HepG2 (cell line): ENCODE measurements at regions not wholly inside any gene's neighbourhood (a gene's known extent, or its start where the extent isn't known, plus 50 kb on each side); places are given as distances from the start of the nearest gene placed in this dataset.

ENCODE experiments used
- ATAC-seq: fragments of 200-7000 bp; cut with Tn5 transposase; 3 replicates; pipeline ENCODE4 v1.9.1; 2020; ENCODE audit warnings: mild to moderate bottlenecking, moderate library complexity
- BruUV-seq: library from RNA; stranded (reverse); fragments of 400-500 nt; replicated peaks from 2 replicates; lab custom pipeline; 2021; lab: Mats Ljungman, UMichigan
- CTCF ChIA-PET: fragments of 300-600 bp; formaldehyde crosslinking; extraction: SDS; loops from one replicate; lab custom pipeline; 2021; ENCODE audit warnings: low total read pairs, inconsistent platforms, low intra/inter-chr PET ratio; lab: Yijun Ruan, JAX
- POLR2A ChIA-PET: fragments of 350-600 bp; sonication (Branson Sonifier 250); formaldehyde crosslinking; loops from one replicate; lab custom pipeline; 2020; ENCODE audit warnings: antibody characterized with exemption, inconsistent platforms; lab: Yijun Ruan, JAX
- DNase-seq: peaks from one replicate; pipeline ENCODE4 v3.0.0-alpha.2; 2015; ENCODE audit warnings: low spot score
- FAIRE-seq: peaks from 3 replicates; lab custom pipeline; 2011; peaks lifted over from hg19 to GRCh38; lab: Jason Lieb, UNC
- H2AFZ ChIP-seq: one replicate; pipeline ENCODE4 v1.6.1; 2011; ENCODE audit warnings: low read length, inconsistent platforms
- H3K27ac ChIP-seq: fragments of 300-600 bp; 3 replicates; pipeline ENCODE4 v1.8.0; 2011; ENCODE audit warnings: mixed run types, mild to moderate bottlenecking, mixed read lengths, low read length, inconsistent platforms; ENCODE audit not compliant: insufficient read depth; ENCODE audit errors: extremely low read length
- H3K27me3 ChIP-seq, 2 experiments: fragments of 200-600 bp in 1 of 2; 2 replicates in 1 of 2; 3 replicates in 1 of 2; pipeline versions ENCODE4 v1.6.0 to v1.8.0; 2011; ENCODE audit warnings: low read length in 2 of 2, mild to moderate bottlenecking in 2 of 2, moderate library complexity in 2 of 2, inconsistent platforms in 1 of 2; ENCODE audit not compliant: insufficient read depth in 2 of 2, control insufficient read depth in 1 of 2
- H3K36me3 ChIP-seq, 2 experiments: fragments of 200-600 bp in 1 of 2; replicated peaks in 1 of 2; 2 replicates in 1 of 2; 3 replicates in 1 of 2; pipeline versions ENCODE4 v1.5.1 to v1.8.0; 2011; ENCODE audit warnings: low read length in 2 of 2, inconsistent platforms in 1 of 2; ENCODE audit not compliant: insufficient read depth in 2 of 2, control insufficient read depth in 1 of 2
- H3K4me1 ChIP-seq: 2 replicates; pipeline ENCODE4 v1.5.1; 2012; ENCODE audit warnings: low read length, inconsistent platforms; ENCODE audit not compliant: insufficient read depth
- H3K4me2 ChIP-seq: 2 replicates; pipeline ENCODE4 v1.6.0; 2011; ENCODE audit warnings: low read depth, low read length, inconsistent platforms
- H3K4me3 ChIP-seq, 3 experiments: fragments of 200-600 bp in 1 of 3; sonication (generic), shearing (Covaris generic) in 1 of 3; replicated peaks in 1 of 3; 2 replicates each; pipeline ENCODE4 v1.5.1; 2011 to 2016; ENCODE audit warnings: low read length in 3 of 3, inconsistent platforms in 2 of 3, low read depth in 2 of 3, mild to moderate bottlenecking in 2 of 3, control low read depth in 1 of 3, mixed read lengths in 1 of 3; ENCODE audit not compliant: insufficient read depth in 1 of 3
- H3K79me2 ChIP-seq: one replicate; pipeline ENCODE4 v1.6.1; 2011; ENCODE audit warnings: low read length, inconsistent platforms; ENCODE audit not compliant: insufficient read depth
- H3K9ac ChIP-seq: 2 replicates; pipeline ENCODE4 v1.6.0; 2011; ENCODE audit warnings: mild to moderate bottlenecking, low read depth, low read length, inconsistent platforms; ENCODE audit not compliant: insufficient read depth
- H3K9me3 ChIP-seq: 2 replicates; pipeline ENCODE4 v1.5.1; 2012; ENCODE audit warnings: mild to moderate bottlenecking, low read length
- H4K20me1 ChIP-seq: 2 replicates; pipeline ENCODE4 v1.6.0; 2011; ENCODE audit warnings: inconsistent platforms, mild to moderate bottlenecking, low read length, moderate library complexity; ENCODE audit not compliant: insufficient read depth
- CBX2 ChIP-seq, 2 experiments: fragments of 200-600 bp in 1 of 2; sonication (generic); formaldehyde crosslinking in 1 of 2; IDR thresholded peaks; 2 replicates each; pipeline versions ENCODE4 v1.7.0 to v1.8.1; 2018 to 2022; ENCODE audit warnings: low read depth in 2 of 2, low read length in 1 of 2, mild to moderate bottlenecking in 1 of 2, missing genetic modification reagents in 1 of 2
- HOXA9 ChIP-seq: sonication (generic); formaldehyde crosslinking; IDR thresholded peaks from 2 replicates; pipeline ENCODE4 v1.8.1; 2022; ENCODE audit warnings: missing genetic modification reagents, mild to moderate bottlenecking, moderate library complexity, borderline replicate concordance
- KMT2B ChIP-seq: IDR thresholded peaks from 2 replicates; pipeline ENCODE4 v1.6.1; 2016; ENCODE audit warnings: missing genetic modification reagents, missing compliant biosample characterization
- MATR3 ChIP-seq: sonication (generic); formaldehyde crosslinking; IDR thresholded peaks from 2 replicates; pipeline ENCODE4 v1.4.0; 2020; ENCODE audit warnings: missing genetic modification reagents
- POLR2A ChIP-seq, 2 experiments: IDR thresholded peaks; 2 replicates each; pipeline ENCODE4 v1.6.1; 2011; ENCODE audit warnings: low read depth in 2 of 2, low read length in 2 of 2, mild to moderate bottlenecking in 1 of 2, moderate library complexity in 1 of 2; ENCODE audit not compliant: insufficient read depth in 1 of 2
- RFX5 ChIP-seq: IDR thresholded peaks from 2 replicates; pipeline ENCODE4 v1.6.1; 2011; ENCODE audit warnings: low read depth, low read length, improper control_type of control experiment
- SALL2 ChIP-seq: sonication (generic); formaldehyde crosslinking; IDR thresholded peaks from 2 replicates; pipeline ENCODE4 v1.8.1; 2023; ENCODE audit warnings: mild to moderate bottlenecking, missing genetic modification reagents, inconsistent platforms
- SP5 ChIP-seq: IDR thresholded peaks from 2 replicates; pipeline ENCODE4 v1.6.1; 2016; ENCODE audit warnings: low read depth, borderline replicate concordance
- SYNCRIP ChIP-seq: fragments of 200-400 bp; formaldehyde crosslinking; IDR thresholded peaks from 2 replicates; pipeline ENCODE4 v1.6.1; 2018; ENCODE audit warnings: mild to moderate bottlenecking, low read depth, low read length; ENCODE audit not compliant: insufficient read depth
- ZMYM3 ChIP-seq: sonication (generic); formaldehyde crosslinking; IDR thresholded peaks from 2 replicates; pipeline ENCODE4 v1.5.1; 2020; ENCODE audit warnings: mild to moderate bottlenecking, missing genetic modification reagents
- ZMYM4 ChIP-seq: sonication (generic); formaldehyde crosslinking; IDR thresholded peaks from 2 replicates; pipeline ENCODE4 v1.8.1; 2023; ENCODE audit warnings: mild to moderate bottlenecking, missing genetic modification reagents
- WGBS: methylation state at CpG from one replicate; pipeline ENCODE4 v1.1.6; 2017; ENCODE audit warnings: low lambda C conversion rate; 5-methylcytosine and 5-hydroxymethylcytosine counted together
- in situ Hi-C: cut with HindIII; loops from 2 replicates; pipeline ENCODE4 v1.10.0; 2017; ENCODE audit warnings: low pct_unique_long_range_greater_than_20kb; ENCODE audit not compliant: extremely low pct_ligation_motif_present
- intact Hi-C: fragments of 100-400 bp; cut with micrococcal nuclease; formaldehyde crosslinking; loops from one replicate; pipeline ENCODE4 v1.10.0; 2022; ENCODE audit not compliant: unreplicated experiment
- TF ChIP-seq, protein P1 (sequence below): sonication (generic); formaldehyde crosslinking; IDR thresholded peaks from 2 replicates; pipeline ENCODE4 v1.5.0; 2020; ENCODE audit warnings: mild to moderate bottlenecking, missing genetic modification reagents
- TF ChIP-seq, protein P2 (sequence below): sonication (generic); formaldehyde crosslinking; IDR thresholded peaks from 2 replicates; pipeline ENCODE4 v1.4.0; 2020; ENCODE audit warnings: low read depth, mild to moderate bottlenecking, missing genetic modification reagents
- TF ChIP-seq, protein P3 (sequence below): sonication (generic); formaldehyde crosslinking; IDR thresholded peaks from 2 replicates; pipeline ENCODE4 v1.4.0; 2020; ENCODE audit warnings: missing genetic modification reagents
- TF ChIP-seq, protein P4 (sequence below): sonication (generic); formaldehyde crosslinking; IDR thresholded peaks from 2 replicates; pipeline ENCODE4 v1.8.0; 2022; ENCODE audit warnings: mild to moderate bottlenecking, missing genetic modification reagents
- TF ChIP-seq, protein P5 (sequence below): fragments of 450-650 bp; IDR thresholded peaks from 2 replicates; pipeline ENCODE4 v1.6.1; 2017

DNA sequence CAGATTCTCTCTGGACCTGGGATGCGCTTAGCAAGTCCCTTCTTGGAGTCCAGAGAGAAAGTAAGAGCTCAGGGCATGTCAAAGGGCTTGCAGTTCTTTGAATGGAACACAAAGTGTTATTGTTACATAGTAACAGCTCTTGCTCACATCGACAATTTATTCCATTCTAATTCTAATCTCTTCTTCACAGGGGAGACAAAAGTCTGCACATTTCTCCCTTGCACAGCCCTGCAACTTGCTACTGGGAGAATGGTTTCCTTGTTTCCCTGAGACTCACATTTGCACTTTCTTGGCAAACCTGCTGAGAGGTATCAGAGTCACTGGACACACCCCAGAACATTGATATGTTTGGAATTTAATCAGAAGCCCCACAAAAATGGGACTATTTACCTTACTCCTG, 209.9 kb upstream of the IGF1 start:
- ChIA-PET POLR2A (no interaction called here), CTCF (no interaction called here)
- ATAC-seq (no peak), DNase-seq (no peak), FAIRE-seq (no peak)
- Histone ChIP-seq H3K79me2 (no peaks in the 10 kb centered on the region), H4K20me1 (no peaks in the 10 kb centered on the region), H3K9ac (no peak overlapping the region), H3K4me2 (no peak overlapping the region), H3K4me1 (no peaks in the 10 kb centered on the region), H3K36me3 (no peaks in the 10 kb centered on the region), H3K4me3 (no peak overlapping the region), H3K9me3 (no peaks in the 10 kb centered on the region), H2AFZ (no peak overlapping the region), H3K27ac (no peak overlapping the region), H3K27me3 (no peaks in the 10 kb centered on the region)
- 0% methylated on average over 2 of the region's 2 CpGs for WGBS
- intact Hi-C loops = no loop called here
- no TSS peak for BruUV-seq
- in situ Hi-C loops = no loop called here
- TF ChIP-seq, protein P1, sequence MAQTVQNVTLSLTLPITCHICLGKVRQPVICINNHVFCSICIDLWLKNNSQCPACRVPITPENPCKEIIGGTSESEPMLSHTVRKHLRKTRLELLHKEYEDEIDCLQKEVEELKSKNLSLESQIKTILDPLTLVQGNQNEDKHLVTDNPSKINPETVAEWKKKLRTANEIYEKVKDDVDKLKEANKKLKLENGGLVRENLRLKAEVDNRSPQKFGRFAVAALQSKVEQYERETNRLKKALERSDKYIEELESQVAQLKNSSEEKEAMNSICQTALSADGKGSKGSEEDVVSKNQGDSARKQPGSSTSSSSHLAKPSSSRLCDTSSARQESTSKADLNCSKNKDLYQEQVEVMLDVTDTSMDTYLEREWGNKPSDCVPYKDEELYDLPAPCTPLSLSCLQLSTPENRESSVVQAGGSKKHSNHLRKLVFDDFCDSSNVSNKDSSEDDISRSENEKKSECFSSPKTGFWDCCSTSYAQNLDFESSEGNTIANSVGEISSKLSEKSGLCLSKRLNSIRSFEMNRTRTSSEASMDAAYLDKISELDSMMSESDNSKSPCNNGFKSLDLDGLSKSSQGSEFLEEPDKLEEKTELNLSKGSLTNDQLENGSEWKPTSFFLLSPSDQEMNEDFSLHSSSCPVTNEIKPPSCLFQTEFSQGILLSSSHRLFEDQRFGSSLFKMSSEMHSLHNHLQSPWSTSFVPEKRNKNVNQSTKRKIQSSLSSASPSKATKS (CRISPR knock-in tag) = no peak
- TF ChIP-seq HOXA9 (CRISPR knock-in tag) (no peak), KMT2B (CRISPR knock-in tag) (no peak), ZMYM3 (no peak), SALL2 (CRISPR knock-in tag) (no peak), ZMYM4 (CRISPR knock-in tag) (no peak), SP5 (CRISPR knock-in tag) (no peak), CBX2 (IDR thresholded peaks at IDR 0.05; ENCODE audit: low read depth, low read length) (no peak), CBX2 (CRISPR knock-in tag; IDR thresholded peaks at IDR 0.05; ENCODE audit: low read depth) (no peak), SYNCRIP (no peak), POLR2A (IDR thresholded peaks at IDR 0.05; ENCODE audit: insufficient read depth in 1 of 2, low read depth in 2 of 2, low read length in 2 of 2) (no peak), RFX5 (no peak), MATR3 (CRISPR knock-in tag) (no peak)
- TF ChIP-seq, protein P2, sequence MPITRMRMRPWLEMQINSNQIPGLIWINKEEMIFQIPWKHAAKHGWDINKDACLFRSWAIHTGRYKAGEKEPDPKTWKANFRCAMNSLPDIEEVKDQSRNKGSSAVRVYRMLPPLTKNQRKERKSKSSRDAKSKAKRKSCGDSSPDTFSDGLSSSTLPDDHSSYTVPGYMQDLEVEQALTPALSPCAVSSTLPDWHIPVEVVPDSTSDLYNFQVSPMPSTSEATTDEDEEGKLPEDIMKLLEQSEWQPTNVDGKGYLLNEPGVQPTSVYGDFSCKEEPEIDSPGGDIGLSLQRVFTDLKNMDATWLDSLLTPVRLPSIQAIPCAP (CRISPR knock-in tag) = no peak
- TF ChIP-seq, protein P3, sequence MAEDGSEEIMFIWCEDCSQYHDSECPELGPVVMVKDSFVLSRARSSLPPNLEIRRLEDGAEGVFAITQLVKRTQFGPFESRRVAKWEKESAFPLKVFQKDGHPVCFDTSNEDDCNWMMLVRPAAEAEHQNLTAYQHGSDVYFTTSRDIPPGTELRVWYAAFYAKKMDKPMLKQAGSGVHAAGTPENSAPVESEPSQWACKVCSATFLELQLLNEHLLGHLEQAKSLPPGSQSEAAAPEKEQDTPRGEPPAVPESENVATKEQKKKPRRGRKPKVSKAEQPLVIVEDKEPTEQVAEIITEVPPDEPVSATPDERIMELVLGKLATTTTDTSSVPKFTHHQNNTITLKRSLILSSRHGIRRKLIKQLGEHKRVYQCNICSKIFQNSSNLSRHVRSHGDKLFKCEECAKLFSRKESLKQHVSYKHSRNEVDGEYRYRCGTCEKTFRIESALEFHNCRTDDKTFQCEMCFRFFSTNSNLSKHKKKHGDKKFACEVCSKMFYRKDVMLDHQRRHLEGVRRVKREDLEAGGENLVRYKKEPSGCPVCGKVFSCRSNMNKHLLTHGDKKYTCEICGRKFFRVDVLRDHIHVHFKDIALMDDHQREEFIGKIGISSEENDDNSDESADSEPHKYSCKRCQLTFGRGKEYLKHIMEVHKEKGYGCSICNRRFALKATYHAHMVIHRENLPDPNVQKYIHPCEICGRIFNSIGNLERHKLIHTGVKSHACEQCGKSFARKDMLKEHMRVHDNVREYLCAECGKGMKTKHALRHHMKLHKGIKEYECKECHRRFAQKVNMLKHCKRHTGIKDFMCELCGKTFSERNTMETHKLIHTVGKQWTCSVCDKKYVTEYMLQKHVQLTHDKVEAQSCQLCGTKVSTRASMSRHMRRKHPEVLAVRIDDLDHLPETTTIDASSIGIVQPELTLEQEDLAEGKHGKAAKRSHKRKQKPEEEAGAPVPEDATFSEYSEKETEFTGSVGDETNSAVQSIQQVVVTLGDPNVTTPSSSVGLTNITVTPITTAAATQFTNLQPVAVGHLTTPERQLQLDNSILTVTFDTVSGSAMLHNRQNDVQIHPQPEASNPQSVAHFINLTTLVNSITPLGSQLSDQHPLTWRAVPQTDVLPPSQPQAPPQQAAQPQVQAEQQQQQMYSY (CRISPR knock-in tag) = no peak
- TF ChIP-seq, protein P4, sequence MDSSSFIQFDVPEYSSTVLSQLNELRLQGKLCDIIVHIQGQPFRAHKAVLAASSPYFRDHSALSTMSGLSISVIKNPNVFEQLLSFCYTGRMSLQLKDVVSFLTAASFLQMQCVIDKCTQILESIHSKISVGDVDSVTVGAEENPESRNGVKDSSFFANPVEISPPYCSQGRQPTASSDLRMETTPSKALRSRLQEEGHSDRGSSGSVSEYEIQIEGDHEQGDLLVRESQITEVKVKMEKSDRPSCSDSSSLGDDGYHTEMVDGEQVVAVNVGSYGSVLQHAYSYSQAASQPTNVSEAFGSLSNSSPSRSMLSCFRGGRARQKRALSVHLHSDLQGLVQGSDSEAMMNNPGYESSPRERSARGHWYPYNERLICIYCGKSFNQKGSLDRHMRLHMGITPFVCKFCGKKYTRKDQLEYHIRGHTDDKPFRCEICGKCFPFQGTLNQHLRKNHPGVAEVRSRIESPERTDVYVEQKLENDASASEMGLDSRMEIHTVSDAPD (CRISPR knock-in tag) = no peak
- TF ChIP-seq, protein P5, sequence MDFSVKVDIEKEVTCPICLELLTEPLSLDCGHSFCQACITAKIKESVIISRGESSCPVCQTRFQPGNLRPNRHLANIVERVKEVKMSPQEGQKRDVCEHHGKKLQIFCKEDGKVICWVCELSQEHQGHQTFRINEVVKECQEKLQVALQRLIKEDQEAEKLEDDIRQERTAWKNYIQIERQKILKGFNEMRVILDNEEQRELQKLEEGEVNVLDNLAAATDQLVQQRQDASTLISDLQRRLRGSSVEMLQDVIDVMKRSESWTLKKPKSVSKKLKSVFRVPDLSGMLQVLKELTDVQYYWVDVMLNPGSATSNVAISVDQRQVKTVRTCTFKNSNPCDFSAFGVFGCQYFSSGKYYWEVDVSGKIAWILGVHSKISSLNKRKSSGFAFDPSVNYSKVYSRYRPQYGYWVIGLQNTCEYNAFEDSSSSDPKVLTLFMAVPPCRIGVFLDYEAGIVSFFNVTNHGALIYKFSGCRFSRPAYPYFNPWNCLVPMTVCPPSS = no peak
